DMS79 (cell line): ENCODE measurements at regions not wholly inside any gene's neighbourhood (a gene's known extent, or its start where the extent isn't known, plus 50 kb on each side); places are given as distances from the start of the nearest gene placed in this dataset.

Experiments
- DNase-seq: peaks from one replicate; lab custom pipeline; 2025; lab: John Stamatoyannopoulos, UW

- no peak for DNase-seq
These were observed 60.3 kb upstream of the CSF3R start for GRCh38 chr1:36542962-36543515.

- DNase-seq, result no peak
These were observed 59.6 kb upstream of the CSF3R start for GRCh38 chr1:36542024-36542961.

DNA sequence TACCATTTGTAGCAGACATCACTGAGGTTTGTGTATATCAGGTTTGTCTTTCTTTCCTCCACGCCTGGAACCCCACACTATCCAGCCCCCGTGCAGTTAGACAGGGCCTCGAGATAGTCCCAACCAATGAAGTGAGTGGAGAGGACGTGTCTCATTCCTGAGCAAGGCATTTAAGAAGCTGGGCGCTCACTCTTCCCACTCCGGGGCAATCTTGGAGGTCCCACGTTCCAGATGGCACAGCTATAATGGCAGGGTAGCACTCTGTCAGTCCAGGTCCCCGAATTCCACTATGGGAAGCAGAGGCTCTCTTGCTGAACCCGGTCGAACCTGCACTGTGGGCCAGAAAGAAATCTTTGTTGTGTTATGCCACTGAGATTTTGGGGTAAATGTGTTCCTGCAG is 57.3 kb upstream of the CSF3R start:
- DNase-seq, result no peak

- DNase-seq, result no peak
These were observed 56.8 kb upstream of the CSF3R start for GRCh38 chr1:36539526-36539925.

DNA sequence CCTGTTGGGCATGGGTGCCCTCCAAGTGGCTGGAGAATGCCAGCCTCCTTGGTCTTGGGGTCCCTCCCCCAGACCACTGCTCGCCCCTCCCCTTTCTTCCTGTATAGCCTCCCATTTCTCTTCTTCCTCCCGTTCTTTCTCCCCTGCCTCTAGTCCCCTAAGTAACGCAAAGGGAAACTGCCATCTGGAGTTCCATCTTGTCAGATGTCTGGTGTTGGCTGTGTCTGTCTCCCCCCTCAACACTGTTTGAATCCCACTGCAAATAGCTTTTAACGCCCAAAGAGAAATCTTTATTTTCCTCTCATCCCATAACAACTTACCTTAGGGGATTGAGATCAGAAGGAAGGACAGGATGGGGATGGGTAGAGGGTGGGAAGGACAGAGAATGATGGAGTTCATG is 55.3 kb upstream of the CSF3R start:
- no peak for DNase-seq

DNA sequence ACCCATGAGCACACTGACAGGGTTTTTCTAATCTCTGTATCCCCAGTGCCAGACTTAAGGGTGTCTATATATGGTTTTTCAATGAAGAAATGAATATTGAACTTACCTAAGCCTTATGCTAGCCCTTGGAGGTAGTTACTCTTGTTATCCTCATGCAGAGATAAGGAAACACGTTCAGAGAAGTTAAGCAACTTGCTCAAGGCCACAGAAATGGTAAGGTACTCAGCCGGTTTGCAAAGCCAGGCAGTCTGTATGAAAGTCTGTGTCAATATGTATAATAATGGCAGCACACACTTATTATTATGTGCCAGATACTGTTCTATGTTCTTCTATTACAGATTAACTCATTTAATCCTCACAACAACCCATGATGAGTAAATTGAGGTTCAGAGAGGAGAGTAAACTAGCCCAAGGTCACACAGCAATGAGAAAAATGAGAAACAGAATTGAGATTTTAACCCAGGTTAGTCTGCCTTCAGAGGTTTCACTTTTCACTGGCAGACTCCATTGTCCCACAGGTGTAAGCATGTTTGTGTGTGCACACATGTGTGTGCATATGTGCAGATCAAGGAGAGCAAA is 54.6 kb upstream of the CSF3R start:
- no peak for DNase-seq

DNA sequence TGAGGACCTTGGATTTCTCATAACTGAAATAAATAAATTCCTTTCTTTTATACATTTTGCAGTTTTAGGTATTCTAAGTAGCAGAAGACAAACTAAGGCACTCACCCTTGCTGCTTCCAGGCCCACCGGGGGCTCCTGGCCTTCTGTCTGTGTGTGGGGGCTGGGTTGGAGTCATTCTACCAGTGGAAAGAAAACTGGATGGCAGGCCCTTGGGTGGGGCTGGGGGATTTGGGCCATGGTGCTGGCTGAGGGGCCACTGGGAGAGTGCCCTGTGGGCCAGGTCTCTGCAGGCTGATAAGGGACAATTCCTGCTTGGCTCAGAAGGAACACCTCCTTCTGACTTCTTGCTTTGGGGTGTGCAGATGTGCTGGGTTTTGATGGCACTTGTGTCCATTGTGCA is 54.0 kb upstream of the CSF3R start:
- DNase-seq, result no peak

DNA sequence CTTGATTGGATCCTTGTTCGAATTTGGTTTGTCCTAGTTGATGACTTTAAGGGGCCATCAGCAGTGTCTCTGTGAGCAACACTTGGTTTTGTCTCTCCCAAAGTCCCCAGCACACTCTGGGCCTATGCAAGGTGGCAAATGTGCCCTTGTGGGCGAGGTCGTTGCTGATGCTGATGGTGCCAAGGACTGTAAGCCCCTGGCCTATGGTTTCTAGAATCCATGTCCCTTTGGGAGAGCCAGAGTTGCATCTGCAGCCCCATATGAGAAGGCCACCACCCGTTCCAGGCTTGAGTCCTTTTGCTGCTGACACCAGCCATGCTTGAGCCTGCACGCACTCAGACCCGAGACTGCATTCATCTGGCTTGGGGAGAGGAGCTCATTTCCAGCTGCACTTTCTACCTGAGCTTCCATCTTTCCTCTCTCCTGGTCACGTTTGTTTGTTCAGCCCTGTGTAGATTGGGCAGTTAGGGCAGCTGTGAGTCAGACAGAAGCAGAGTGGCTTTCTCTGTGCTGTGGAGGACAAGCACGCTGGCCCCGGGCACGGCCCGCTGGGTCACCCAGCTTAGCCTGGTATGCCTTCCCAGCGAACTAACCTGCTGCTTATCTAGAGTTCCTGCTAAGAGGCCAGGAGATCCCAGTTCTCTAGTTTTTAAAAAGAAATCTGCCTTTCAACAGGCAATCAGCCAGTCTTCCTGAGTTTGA is 52.1 kb upstream of the CSF3R start:
- DNase-seq, result no peak

- DNase-seq, result no peak
These were observed 51.2 kb upstream of the CSF3R start for GRCh38 chr1:36533897-36534296.

DNA sequence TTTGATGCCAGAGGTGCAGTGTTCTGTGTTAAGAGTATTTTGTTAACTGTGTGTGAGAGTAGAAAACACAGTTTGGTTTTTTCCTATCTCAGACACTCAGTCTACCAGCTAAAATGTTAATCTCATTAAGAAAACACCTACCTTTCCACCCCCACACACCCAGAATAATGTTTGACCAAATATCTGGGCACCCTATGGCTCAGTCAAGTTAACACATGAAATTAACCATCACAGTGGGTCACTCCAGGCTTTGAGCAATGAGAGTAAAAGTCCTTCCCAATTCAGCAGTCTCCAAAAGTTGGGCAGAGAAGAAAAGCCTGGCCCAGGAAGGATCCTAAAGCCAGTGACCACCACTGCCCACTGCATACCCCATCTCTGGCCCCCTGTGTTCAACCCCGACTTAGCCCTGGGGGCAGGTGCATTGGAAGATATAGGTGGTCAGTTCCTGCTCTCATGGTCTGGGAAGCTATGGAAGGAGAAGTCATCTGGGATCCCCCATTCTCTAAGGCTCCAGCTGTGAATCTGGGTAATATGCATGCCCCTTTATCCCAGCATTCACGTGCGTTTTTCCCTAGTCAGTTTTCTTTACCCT is 50.2 kb upstream of the CSF3R start:
- no peak for DNase-seq
